M059J (cell line): ENCODE measurements at regions not wholly inside any gene's neighbourhood (a gene's known extent, or its start where the extent isn't known, plus 50 kb on each side); places are given as distances from the start of the nearest gene placed in this dataset.
"Not testable (repeated sequence)": the region's sequence is repeated elsewhere in the genome, so short reads cannot be mapped to it uniquely, and the experiment has no call there.

Source experiments
- DNase-seq: peaks from one replicate; pipeline ENCODE4 v3.0.0-alpha.2; 2012; ENCODE audit warnings: low read depth

DNA sequence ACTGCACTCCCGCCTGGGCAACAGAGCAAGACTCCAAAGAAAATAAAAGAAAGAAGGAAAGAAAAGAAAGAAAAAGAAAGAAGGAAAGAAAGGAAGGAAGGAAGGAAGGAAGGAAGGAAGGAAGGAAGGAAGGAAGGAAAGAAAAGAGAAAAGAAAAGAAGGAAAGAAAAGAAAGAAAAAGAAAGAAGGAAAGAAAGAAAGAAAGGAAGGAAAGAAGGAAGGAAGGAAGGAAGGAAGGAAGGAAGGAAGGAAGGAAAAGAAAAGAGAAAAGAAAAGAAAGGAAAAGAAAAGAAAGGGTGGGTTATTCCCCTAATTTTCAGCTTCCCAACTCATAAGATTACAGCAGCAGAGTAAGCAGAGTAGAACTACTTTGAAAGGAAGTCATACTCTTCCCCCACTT is 64.4 kb downstream of the TMEM200C start:
- not testable (repeated sequence) for DNase-seq

DNA sequence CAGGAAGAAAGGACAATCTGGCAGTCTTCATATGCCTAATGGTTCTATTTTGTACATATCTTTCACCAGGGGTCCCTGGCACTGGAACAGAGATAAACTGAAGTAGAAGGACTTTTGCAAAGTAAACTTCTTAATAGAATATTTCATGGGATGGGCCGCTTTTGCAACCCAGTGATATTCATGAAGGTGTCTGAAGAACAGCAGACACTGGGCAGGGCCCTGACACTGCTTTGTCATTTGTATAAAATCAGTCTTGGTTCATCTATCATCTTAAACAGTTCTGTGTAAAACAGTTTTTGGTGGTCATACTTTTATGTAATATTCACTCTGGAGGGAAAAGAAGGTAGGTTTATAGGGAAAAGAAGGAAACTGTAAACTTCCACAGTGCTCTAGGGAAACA is 66.4 kb downstream of the TMEM200C start:
- DNase-seq: no peak

DNA sequence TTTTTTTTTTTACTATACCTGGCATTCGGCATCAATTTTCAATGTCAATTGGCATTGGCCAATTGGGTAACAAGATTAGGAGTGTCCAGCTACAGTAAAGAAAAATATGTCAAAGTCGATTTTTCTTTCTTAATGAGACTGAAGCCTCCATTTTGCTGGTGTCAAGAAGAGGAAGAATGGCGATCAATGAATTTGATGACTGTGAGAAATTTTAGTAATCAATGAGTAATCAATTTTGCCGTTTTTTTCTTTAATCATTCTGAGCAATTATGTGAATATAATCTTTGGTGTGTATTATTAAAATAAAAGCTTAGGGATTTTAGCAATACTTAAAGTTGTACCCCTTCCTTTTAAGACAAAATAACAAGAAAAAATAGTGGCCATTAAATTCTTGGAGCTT is 69.7 kb downstream of the TMEM200C start:
- no peak for DNase-seq

DNA sequence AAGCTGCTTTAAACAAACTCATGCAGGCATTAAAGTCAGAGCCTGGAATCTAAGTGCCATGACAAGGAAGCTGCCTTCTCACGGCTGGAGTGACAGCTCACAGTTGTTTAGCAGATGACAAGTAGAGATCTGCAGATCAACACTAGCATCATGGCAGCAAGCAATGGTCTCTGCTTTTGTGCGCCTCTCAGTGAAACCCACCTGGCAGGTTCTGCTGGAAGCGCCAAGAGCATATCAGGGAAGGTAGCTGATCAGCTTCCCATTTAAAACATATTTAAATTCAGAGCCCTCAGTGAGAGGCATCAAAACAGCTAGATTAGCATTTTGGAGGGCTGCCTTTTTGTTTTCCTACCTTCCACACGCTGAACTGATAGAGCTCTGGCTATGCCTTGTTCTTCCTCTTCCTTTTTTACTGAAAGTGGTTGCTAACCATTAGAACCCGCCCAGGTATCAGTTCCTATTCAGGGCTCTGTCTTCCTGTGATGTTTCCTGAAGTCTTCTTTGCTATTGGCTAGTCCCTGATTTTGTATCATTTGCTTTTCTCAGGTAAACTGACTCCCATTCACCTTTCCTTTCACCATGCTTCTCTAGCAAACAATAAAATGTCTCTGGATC is 70.8 kb downstream of the TMEM200C start:
- no peak for DNase-seq

DNA sequence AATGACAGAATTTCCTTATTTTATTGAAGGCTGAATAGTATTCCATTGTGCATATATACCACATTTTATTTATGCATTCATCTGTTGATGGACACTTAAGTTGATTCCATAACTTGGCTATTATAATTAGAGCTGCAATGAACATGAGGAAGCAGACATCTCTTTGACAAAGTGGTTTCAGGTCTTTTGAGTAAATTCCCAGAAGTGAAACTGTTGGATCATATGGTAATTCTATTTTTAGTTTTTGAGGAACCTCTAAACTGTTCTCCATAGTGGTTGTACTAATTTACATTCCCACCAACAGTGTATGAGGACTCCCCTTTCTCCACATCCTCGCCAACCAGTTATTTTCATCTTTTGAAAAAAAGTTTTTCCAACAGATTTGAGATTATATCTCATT is 77.5 kb downstream of the TMEM200C start:
- no peak for DNase-seq

DNA sequence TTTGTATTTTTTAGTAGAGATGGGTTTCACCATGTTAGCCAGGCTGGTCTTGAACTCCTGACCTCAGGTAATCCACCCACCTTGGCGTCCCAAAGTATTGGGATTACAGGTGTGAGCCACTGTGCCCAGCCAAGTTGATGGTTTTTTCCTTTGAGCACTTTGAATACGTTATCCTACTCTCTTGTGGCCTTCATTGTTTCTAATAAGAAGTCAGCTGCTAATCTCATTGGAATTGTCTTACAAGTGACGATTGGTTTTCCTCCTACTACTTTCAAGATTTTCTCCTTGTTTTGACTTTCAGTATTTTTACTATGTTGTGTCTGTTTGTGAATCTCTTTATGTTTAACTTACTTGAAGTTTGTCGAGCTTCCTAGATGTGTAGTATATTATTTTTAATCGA is 88.5 kb downstream of the TMEM200C start:
- no peak for DNase-seq

DNA sequence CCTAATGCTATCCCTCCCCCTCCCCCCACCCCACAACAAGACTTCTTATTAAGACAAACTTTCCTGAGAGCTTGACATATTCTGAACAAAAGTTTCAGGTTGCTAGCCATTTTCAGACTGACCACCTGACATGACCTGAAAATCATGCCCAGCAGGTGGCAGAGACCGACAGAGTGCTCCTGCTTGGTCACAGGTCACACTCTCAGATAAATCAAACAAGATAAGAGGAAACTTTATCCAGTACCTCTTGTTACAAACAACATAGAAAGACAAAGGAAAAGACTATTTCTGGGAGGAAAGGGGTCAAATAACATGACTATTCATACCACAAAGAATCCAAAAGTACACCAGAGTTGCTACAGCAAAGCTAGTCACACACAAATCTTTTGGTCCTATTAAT is 107.4 kb downstream of the TMEM200C start:
- no peak for DNase-seq

DNA sequence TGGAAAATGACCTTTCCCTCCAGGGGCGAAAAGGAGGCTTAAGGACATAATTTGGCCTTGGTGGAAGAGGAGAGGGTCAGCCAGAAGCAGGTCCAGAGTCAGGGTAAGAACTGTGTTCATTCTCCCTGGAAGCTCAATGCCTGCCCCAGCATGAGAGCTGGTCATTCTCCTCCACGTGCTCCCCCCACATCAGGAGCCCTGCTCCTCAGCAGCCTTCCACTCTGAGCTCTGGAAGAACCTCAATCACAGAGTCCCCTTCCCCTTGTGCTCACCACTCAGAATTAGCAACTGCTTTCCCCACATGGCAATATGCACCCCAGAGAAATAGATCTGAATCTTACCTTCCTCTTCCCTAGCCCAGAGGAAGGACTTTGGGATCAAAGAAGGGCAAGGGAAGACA is 115.4 kb downstream of the TMEM200C start:
- DNase-seq: no peak

DNA sequence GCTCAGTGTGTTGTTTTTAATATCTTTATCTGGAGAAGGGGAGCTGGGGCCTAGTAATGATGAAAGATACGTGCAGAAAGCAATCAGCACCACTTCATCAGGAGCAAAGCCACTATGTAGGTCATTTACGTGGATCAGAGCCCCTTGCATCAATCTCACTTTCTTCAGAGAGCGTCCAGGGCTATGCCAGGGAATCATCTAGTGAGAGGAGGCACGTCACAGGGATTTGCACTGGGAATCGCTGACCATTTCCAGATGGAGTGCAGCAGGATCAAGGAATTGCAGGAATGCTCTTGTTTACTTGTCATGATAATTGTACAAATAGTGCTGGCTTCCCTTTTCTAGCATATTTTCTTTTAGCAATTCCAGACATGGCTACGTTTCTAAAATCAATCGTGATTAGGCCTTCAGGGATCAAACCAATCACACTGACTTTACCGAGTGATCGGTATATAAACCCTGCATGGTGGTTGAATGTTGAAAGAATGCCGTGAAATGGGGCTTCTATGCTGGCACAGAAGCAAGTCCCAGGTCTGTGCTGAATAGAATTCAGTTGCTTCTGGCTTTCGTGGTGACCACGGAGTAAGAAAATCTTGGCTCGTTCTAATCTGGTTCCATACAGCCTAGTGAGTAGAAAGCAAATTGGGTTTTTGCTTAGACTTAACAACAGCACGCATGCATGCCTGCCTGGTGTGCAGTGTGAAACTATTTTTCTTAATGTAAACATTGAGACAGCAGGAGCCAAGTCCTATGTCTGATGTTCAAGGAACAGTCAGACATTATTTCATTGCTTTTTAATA is 122.8 kb downstream of the TMEM200C start:
- DNase-seq: no peak

DNA sequence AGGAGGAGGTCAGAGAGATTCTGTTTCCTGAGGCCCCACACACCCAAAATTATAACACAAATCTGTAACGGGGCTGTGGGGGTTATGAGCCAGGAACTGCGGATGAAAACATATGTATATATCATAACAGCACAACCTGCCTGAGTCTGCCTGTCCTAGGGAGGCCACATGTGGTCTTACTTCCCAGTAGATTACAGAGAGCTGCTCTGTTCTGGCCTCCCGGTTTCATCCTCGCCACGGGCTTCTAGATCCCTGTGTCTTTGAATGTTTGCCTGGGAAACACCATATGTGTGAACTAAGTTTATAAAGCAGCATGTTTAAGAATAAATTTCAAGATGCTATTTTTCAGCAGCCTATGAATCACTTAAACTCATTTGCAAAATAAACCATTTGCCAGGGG is 124.0 kb downstream of the TMEM200C start:
- no peak for DNase-seq

DNA sequence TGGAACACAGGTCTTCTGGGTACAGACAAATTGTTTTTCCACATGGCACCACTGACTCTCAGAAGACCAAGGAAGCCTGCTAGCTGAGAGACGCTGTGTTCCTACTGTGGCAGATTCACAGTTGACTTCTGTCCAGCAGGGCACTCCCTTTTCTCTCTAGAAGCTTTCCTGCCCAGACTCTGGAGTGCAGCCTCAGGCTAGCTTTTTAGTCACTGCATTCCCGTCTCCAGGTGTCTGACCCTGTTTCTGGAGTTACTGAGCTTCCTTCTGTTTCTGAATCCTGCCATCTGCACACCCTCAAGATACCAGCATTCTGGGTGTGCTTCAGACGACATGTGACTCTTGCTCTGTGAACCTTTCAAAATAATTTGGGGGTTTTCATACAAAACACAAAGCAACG is 125.1 kb downstream of the TMEM200C start:
- no peak for DNase-seq

DNA sequence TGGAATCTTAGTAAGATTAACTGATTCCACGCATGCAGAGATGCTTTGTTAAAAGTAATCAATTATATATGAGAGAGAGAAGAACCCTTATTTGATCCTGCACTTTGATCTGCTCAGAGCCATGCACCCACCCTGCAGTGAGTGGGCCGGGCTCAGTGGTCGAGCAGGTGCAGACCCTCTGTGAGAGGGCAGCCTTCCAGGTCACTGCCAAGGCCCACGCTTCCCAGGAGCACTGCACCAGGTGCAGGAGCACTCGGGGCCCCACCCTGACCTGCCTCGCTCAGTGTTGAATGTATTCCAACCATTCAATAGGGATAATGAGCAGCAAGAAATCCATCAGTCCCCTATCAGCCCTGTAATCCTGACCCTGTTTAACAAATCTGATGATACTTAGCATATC is 126.9 kb downstream of the TMEM200C start:
- no peak for DNase-seq

DNA sequence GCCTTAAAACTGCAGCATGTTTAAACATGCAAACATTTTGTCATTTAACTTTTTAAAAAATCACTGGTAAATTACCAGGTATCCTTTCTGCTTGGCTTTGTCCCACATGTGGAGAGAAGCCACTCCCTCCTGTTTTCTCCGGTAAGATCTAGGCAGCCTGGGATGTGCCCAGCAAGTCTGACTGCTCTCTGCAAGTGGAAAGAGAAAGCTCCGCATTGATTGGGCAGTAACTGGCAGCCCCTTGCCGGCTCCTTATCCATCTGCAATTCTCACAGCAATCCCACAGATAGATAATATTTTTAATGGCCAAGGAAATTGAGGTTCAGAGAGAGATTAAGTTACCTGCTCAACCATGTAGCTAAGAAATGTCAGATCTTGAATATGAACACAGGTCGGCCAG is 136.1 kb downstream of the TMEM200C start:
- no peak for DNase-seq

DNA sequence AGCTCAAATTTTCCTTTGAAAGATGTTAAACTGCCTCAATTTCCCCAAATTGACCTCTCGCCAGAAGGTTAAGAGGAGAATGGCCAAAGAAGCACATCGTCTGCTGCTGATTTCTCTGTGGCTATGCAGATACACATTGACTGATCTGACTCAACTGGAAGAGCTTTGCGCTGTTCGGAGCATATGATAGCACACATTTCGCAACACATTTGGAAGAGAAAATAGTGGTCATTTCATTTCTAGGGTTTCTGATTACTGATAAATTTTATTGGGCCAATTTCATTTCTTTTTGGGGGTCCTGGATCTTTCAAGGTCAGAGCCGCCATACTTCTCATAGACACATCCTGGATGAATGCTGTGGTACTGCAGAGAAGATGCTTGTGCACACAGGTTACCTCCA is 138.5 kb downstream of the TMEM200C start:
- no peak for DNase-seq

DNA sequence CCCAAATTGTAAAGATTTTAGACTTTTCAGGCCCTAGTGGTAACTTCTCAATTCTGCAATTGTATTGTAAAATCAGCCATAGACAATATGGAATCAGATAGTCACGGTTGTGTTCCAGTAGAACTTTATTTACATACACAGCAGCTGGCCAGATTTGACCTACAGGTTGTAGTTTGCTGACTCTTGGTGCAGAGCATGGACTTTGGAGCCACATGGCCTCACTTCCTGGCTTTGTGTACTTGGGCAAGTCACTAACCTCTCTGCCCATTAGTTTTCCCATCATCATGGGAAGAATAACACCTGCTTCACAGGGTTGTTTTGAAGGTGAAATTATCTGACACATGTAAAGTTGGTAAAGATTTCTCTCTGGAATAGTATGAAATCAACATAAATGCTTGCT is 147.6 kb downstream of the TMEM200C start:
- no peak for DNase-seq

DNA sequence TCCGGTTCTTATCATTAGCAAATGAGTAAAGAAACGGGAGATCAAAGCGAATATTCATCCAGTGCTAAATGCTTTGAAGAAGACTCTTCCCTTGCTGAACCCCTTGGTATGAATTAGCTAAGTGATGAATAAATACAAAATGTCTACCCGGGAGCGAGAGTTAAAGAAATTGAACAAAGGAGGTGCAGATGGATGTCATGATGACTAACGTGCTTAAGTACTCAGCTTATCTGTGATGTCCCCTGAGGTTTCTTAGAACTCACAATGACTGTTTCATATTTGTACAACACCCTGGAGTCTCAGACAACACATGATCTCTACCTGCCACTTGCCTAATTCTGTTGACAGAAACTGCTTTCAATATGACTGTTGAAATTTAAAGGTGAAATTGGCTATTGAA is 148.5 kb downstream of the TMEM200C start:
- DNase-seq: no peak

DNA sequence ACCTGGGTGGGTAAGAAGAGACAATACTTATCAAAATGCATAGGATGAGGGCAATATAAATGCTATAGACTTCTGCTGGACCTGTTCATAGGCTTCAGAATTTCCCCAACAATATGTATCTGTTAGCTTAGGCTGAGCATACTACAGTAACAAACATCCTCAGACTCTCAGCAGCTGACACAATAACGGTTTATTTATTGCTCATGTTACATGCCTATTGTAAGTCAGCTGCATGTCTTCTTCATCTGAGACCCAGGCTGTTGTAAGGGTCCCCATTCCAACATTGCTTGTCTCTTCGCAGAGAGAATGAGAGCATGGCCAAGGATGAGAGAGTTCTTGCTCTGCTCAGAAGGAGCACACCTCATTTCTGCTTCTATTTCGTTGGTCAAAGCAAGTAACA is 150.7 kb downstream of the TMEM200C start:
- DNase-seq: no peak

DNA sequence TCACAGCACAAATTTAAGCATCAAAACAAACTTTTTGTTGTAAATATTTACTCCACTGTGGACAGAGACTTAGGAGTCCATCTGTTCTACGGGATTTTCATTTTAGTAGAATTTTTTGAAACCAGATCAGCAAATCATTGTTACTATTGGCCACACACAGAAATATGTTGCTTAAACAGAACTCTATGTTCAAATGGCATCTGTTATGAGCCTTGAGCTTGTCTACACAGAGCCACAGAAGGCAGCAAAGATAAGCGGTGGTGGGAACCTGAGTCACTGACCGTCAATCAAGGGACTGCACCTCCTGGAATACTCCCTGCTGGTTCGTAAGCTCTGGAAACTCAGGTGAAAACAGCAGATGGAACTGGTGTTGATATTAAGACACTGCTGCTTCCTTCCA is 156.8 kb downstream of the TMEM200C start:
- DNase-seq: no peak

DNA sequence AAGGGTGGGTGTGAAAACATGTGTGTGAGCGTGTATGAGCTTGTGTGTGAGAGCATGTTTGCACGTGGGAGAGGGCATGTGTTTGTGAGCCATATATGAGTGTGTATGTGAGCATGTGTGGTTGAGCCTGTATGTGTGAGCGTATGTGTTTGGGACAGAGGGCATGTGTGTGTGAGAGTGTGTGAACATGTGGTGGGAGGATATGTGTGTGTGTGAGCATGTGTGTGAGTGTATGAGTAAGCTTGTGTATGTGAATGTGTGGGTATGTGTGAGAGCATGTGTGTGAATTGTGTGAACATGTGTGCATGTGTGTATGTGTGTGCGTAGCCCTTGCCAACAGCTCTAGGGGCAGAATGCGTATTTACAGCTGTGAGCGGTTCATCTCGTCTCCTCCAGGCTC is 163.0 kb downstream of the TMEM200C start:
- no peak for DNase-seq

DNA sequence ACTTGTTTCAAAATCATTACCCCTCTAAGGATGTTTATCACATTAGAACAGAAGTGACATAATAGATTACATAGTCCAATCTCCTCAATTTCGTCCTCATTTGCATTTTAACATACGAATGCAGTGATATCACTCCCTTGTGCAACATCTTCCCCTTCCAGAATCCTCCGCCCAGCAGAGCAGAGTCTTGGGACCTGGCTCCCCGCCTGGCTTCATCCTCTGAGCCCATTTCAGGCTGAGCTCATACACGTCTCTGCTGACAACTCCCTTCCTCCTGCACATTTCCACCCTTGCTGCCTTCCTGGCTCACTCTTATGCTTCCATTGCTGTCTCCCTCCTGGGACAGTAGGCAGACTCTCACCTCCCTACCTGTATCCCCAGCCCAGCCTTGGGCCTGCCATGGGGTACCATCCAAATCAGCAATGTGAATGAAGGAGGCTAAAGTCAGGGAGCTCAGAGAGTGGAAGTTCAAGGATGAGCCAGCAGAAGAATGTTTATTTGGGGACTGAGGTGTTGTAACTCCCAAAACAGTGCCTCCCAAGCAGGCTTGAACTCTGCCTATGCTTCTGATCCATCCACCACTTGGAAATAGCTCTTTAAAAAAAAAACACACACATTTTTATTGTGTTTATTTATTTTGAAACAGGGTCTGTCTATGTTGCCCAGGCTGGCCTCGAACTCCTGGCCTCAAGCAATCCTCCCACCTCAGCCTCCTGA is 165.2 kb downstream of the TMEM200C start:
- DNase-seq: no peak

DNA sequence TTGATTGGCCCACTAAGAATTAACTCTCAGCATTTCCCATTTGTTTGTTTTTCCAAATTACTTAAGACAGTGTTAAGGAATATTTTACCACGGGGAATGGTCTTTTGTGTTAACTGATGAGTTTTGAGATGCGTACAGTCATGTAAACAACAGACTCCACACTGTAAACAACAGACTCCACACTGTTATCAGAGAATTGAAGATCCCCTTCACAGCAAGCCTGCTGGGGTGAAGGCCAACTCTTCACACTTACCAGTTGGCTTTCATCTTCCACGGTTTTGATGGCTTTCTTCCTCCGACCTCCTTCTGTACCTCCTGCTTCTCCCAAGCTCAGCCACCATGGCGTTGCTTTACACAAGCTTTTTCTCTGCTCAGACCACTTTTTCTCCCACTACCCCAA is 166.8 kb downstream of the TMEM200C start:
- no peak for DNase-seq

DNA sequence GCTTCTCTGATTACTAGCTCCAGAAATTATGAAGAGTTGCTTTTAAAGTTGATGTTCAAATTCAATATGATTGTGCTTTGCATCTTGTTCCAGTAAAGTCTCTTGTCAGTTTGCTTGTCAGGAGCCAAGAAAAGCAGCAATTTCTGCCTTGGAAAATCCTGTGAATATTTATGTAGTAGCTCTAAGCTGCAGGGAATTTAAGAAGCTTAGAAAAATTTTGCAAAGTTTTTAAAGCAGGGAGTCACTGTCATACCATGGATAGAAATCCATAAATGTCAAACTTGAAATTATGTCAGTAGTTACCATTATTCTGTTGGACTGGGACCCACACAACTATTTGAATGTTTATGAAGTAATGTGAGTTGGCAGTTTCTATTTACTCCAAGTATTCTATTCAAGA is 169.3 kb downstream of the TMEM200C start:
- no peak for DNase-seq

DNA sequence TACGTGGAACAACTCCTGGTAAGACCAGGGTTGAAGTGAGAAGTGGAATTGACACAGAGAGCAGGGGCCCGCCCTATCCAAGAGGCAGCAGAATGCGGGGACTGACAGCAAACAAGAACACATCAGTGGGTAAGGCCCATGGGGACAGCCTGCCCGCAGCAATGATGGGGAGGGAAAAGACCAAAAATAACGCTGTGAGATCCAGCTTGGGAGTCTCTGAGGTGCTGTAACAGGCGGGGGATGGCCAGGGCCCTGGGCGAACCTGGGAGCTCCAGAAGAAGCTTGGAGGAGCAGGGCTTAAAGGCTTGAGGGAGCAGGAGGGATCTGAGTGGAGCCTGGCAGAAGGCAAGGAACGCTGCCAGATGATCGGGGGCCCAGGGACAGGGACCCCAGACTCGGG is 173.4 kb downstream of the TMEM200C start:
- DNase-seq: no peak
